ENCODE measurements at regions not wholly inside any gene's neighbourhood (a gene's known extent, or its start where the extent isn't known, plus 50 kb on each side); places are given as distances from the start of the nearest gene placed in this dataset.

GRCh38 chr11:122440811-122441665 is 214.5 kb upstream of the UBASH3B start:
- no peak for ATAC-seq
- H3K9me3 ChIP-seq (ENCODE audit: control insufficient read depth, insufficient read depth, low read length), result no peaks in the 10 kb centered on the region
- H3K27ac ChIP-seq (ENCODE audit: low read length), result no peak overlapping the region
- intact Hi-C loops (cut with micrococcal nuclease), result no loop called here
- WGBS (ENCODE audit: insufficient coverage), result 9% methylated on average over 20 of the region's 28 CpGs
- H3K4me3 Mint-ChIP-seq, result no peak overlapping the region
- H3K27me3 ChIP-seq (ENCODE audit: control insufficient read depth, insufficient read depth, low read length), result peaks cover 3% of the 10 kb centered on the region
- H3K4me3 ChIP-seq (ENCODE audit: low read length), result no peak overlapping the region
- no peak for DNase-seq
- H3K27me3 Mint-ChIP-seq (ENCODE audit: low read depth in 2 of 2), result peaks cover 13 to 17% of the 10 kb centered on the region in 2 donors
- H3K36me3 ChIP-seq (ENCODE audit: control insufficient read depth, insufficient read depth, low read length), result no peaks in the 10 kb centered on the region
- no peaks in the 10 kb centered on the region for H3K36me3 Mint-ChIP-seq
- peaks cover 0 to 5% of the 10 kb centered on the region in 2 donors for H3K4me1 Mint-ChIP-seq
- TF ChIP-seq CTCF (IDR thresholded peaks at IDR 0.05), result no peak
- no peaks in the 10 kb centered on the region for H3K4me1 ChIP-seq (ENCODE audit: control insufficient read depth, insufficient read depth, low read length)
- H3K9me3 Mint-ChIP-seq, result no peaks in the 10 kb centered on the region
- no peak overlapping the region for H3K27ac Mint-ChIP-seq

- Mint-ChIP-seq H3K9me3 (no peaks in the 10 kb centered on the region), H3K4me1 (peaks cover 0 to 5% of the 10 kb centered on the region in 2 donors), H3K4me3 (no peak overlapping the region), H3K27me3 (ENCODE audit: low read depth in 2 of 2) (peaks cover 13 to 24% of the 10 kb centered on the region in 2 donors), H3K36me3 (no peaks in the 10 kb centered on the region), H3K27ac (no peak overlapping the region)
- TF ChIP-seq CTCF (IDR thresholded peaks at IDR 0.05), result no peak
- Histone ChIP-seq H3K9me3 (ENCODE audit: control insufficient read depth, insufficient read depth, low read length) (no peaks in the 10 kb centered on the region), H3K27me3 (ENCODE audit: control insufficient read depth, insufficient read depth, low read length) (peaks cover 3% of the 10 kb centered on the region), H3K4me1 (ENCODE audit: control insufficient read depth, insufficient read depth, low read length) (no peaks in the 10 kb centered on the region), H3K36me3 (ENCODE audit: control insufficient read depth, insufficient read depth, low read length) (no peaks in the 10 kb centered on the region), H3K4me3 (ENCODE audit: low read length) (no peak overlapping the region), H3K27ac (ENCODE audit: low read length) (no peak overlapping the region)
- DNase-seq (no peak), ATAC-seq (no peak)
- WGBS (ENCODE audit: insufficient coverage), result 37% methylated on average over 22 of the region's 29 CpGs
- intact Hi-C loops (cut with micrococcal nuclease), result no loop called here
Observed at GRCh38 chr11:122439866-122440810, 215.4 kb upstream of the UBASH3B start.

GRCh38 chr11:122436188-122436555 is 219.3 kb upstream of the UBASH3B start:
- Mint-ChIP-seq H3K27me3 (ENCODE audit: low read depth in 2 of 2) (peaks cover 18 to 25% of the 10 kb centered on the region in 2 donors), H3K27ac (no peak overlapping the region), H3K36me3 (no peaks in the 10 kb centered on the region), H3K4me3 (no peak overlapping the region), H3K4me1 (peaks cover 0 to 5% of the 10 kb centered on the region in 2 donors), H3K9me3 (no peaks in the 10 kb centered on the region)
- Histone ChIP-seq H3K36me3 (ENCODE audit: control insufficient read depth, insufficient read depth, low read length) (no peaks in the 10 kb centered on the region), H3K4me1 (ENCODE audit: control insufficient read depth, insufficient read depth, low read length) (no peaks in the 10 kb centered on the region), H3K4me3 (ENCODE audit: low read length) (no peak overlapping the region), H3K9me3 (ENCODE audit: control insufficient read depth, insufficient read depth, low read length) (no peaks in the 10 kb centered on the region), H3K27ac (ENCODE audit: low read length) (no peak overlapping the region), H3K27me3 (ENCODE audit: control insufficient read depth, insufficient read depth, low read length) (peaks cover 3% of the 10 kb centered on the region)
- no peak for ATAC-seq
- 91% methylated on average over 3 of the region's 3 CpGs for WGBS (ENCODE audit: insufficient coverage)
- no peak for DNase-seq
- intact Hi-C loops (cut with micrococcal nuclease), result no loop called here
- TF ChIP-seq CTCF (IDR thresholded peaks at IDR 0.05), result no peak

Data from natural killer cell (primary cell).